CD1c-positive myeloid dendritic cell (primary cell): ENCODE measurements at regions not wholly inside any gene's neighbourhood (a gene's known extent, or its start where the extent isn't known, plus 50 kb on each side); places are given as distances from the start of the nearest gene placed in this dataset.

Experiments used
- DNase-seq: peaks from one replicate; pipeline ENCODE4 v3.0.0-alpha.2; 2016; ENCODE audit errors: extremely low spot score

- no peak for DNase-seq
Measured at GRCh38 chr22:27340047-27340446, 461.5 kb downstream of the MN1 start.

- DNase-seq = no peak
Measured at GRCh38 chr22:27344546-27344945, 457.0 kb downstream of the MN1 start.

- no peak for DNase-seq
Measured at GRCh38 chr22:27345691-27346090, 455.9 kb downstream of the MN1 start.

- no peak for DNase-seq
Measured at GRCh38 chr22:27347951-27348350, 453.6 kb downstream of the MN1 start.

GRCh38 chr22:27348634-27349033, 452.9 kb downstream of the MN1 start:
- DNase-seq = no peak

- no peak for DNase-seq
Measured at GRCh38 chr22:27349456-27349855, 452.1 kb downstream of the MN1 start.

- no peak for DNase-seq
Measured at GRCh38 chr22:27350306-27350705, 451.2 kb downstream of the MN1 start.

GRCh38 chr22:27352426-27352825, 449.1 kb downstream of the MN1 start:
- no peak for DNase-seq

GRCh38 chr22:27358096-27358870, 443.3 kb downstream of the MN1 start:
- no peak for DNase-seq

- peak; percentile 84 for DNase-seq
Measured at GRCh38 chr22:27370269-27370668, 431.3 kb downstream of the MN1 start.

GRCh38 chr22:27370987-27371386, 430.6 kb downstream of the MN1 start:
- DNase-seq = no peak

GRCh38 chr22:27372364-27372763, 429.2 kb downstream of the MN1 start:
- DNase-seq = no peak

- DNase-seq = no peak
Measured at GRCh38 chr22:27372969-27373670, 428.4 kb downstream of the MN1 start.

- DNase-seq = no peak
Measured at GRCh38 chr22:27377501-27378295, 423.9 kb downstream of the MN1 start.

GRCh38 chr22:27378311-27378800, 423.2 kb downstream of the MN1 start:
- DNase-seq = no peak

- DNase-seq = no peak
Measured at GRCh38 chr22:27378995-27379394, 422.6 kb downstream of the MN1 start.

GRCh38 chr22:27380855-27381254, 420.7 kb downstream of the MN1 start:
- no peak for DNase-seq

GRCh38 chr22:27381552-27381951, 420.0 kb downstream of the MN1 start:
- DNase-seq = no peak

GRCh38 chr22:27381960-27382742, 419.4 kb downstream of the MN1 start:
- no peak for DNase-seq

- no peak for DNase-seq
Measured at GRCh38 chr22:27382947-27383346, 418.6 kb downstream of the MN1 start.

- no peak for DNase-seq
Measured at GRCh38 chr22:27383896-27384295, 417.7 kb downstream of the MN1 start.
